Esophagus squamous epithelium (tissue), 4 donors: ENCODE measurements at regions not wholly inside any gene's neighbourhood (a gene's known extent, or its start where the extent isn't known, plus 50 kb on each side); places are given as distances from the start of the nearest gene placed in this dataset.

ENCODE experiments used
- POLR2A ChIP-seq, 4 donors: fragments of 450-650 bp; IDR thresholded peaks; one replicate each; pipeline ENCODE4 v1.6.1; 2017; ENCODE audit warnings: antibody characterized with exemption in 4 of 4, mild to moderate bottlenecking in 4 of 4, moderate library complexity in 3 of 4
- TF ChIP-seq, protein P1 (sequence below), 6 experiments: fragments of 450-650 bp in 4 of 6; fragments of 200-600 bp in 2 of 6; sonication (generic) in 2 of 6; IDR thresholded peaks; one replicate each; pipeline ENCODE4 v1.5.1; 2016 to 2019; ENCODE audit warnings: antibody characterized with exemption in 6 of 6, mild to moderate bottlenecking in 4 of 6, moderate library complexity in 4 of 6

DNA sequence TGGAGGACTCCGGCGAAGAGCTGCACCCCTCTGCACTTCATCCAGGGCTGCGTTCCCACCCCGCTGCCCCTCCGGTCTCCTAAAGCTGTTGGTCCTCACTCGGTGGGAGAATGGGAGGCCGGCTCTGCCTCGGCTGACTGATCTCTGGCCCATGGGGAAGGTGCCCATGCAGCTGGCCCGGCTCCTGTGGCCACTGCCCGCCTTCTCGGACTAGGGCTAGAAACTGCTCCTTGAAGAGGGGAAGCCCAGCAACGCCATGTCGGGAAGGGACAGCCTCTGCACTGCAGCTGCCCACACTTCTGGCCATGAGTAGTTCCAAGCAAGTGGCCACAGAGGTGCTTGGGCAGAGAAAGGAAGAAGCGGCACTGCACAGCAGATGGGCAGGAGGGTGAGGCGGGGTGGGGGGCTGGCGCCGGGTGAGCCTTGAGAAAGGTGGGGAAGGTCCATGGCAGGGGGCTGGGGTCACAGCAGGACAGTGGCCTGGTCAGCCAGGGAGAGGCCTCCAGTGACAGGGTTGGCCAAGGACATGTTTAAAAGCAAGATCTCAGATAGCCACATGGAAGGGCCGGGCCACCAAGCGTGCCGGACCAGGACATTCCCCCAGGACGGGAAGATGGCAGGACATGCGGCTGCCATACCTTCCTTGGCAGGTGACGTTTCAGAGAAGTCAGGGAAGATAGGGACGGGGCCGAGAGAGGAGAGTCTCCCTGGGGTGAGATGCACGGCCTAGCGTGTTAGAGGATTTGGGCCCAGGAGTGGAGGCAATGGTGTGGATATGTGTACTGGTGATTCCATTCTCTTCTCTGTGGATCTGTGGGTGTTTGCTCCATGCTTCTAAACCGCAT, 158.8 kb upstream of the HDAC4 start:
- TF ChIP-seq POLR2A (IDR thresholded peaks at IDR 0.05) = no peak
- TF ChIP-seq, protein P1, sequence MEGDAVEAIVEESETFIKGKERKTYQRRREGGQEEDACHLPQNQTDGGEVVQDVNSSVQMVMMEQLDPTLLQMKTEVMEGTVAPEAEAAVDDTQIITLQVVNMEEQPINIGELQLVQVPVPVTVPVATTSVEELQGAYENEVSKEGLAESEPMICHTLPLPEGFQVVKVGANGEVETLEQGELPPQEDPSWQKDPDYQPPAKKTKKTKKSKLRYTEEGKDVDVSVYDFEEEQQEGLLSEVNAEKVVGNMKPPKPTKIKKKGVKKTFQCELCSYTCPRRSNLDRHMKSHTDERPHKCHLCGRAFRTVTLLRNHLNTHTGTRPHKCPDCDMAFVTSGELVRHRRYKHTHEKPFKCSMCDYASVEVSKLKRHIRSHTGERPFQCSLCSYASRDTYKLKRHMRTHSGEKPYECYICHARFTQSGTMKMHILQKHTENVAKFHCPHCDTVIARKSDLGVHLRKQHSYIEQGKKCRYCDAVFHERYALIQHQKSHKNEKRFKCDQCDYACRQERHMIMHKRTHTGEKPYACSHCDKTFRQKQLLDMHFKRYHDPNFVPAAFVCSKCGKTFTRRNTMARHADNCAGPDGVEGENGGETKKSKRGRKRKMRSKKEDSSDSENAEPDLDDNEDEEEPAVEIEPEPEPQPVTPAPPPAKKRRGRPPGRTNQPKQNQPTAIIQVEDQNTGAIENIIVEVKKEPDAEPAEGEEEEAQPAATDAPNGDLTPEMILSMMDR (IDR thresholded peaks at IDR 0.05) = no peak
